Astrocyte (in vitro differentiated cells and primary cell): ENCODE measurements at regions not wholly inside any gene's neighbourhood (a gene's known extent, or its start where the extent isn't known, plus 50 kb on each side); places are given as distances from the start of the nearest gene placed in this dataset.

Source experiments
- EZH2 ChIP-seq: IDR thresholded peaks from 2 replicates; pipeline ENCODE4 v1.6.1; 2012; ENCODE audit warnings: mild to moderate bottlenecking, low read length, inconsistent platforms; ENCODE audit not compliant: insufficient read depth
- TF ChIP-seq, protein P1 (sequence below): IDR thresholded peaks from 2 replicates; pipeline ENCODE4 v1.5.1; 2011; ENCODE audit warnings: low read depth, mild to moderate bottlenecking, inconsistent platforms, low read length, moderate library complexity; ENCODE audit not compliant: insufficient read depth

DNA sequence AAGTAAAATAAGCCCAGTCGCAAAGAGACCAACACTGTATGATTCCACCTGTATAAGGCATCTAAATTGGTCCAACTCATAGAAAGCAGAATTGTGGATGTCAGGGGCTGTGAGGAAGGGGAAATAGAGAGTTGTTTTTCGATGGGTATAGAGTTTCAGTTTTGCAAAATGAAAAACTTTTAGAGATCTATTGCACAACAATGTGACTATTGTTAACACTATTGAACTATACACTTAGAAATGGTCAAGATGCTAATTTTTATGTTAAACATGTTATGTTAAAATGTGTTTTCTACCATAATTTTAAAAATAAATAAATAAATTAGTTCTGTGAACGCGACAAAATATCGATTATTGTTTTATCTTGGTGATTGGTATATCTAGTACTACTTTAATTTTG is 192.4 kb downstream of the PTGER3 start:
- TF ChIP-seq, protein P1, sequence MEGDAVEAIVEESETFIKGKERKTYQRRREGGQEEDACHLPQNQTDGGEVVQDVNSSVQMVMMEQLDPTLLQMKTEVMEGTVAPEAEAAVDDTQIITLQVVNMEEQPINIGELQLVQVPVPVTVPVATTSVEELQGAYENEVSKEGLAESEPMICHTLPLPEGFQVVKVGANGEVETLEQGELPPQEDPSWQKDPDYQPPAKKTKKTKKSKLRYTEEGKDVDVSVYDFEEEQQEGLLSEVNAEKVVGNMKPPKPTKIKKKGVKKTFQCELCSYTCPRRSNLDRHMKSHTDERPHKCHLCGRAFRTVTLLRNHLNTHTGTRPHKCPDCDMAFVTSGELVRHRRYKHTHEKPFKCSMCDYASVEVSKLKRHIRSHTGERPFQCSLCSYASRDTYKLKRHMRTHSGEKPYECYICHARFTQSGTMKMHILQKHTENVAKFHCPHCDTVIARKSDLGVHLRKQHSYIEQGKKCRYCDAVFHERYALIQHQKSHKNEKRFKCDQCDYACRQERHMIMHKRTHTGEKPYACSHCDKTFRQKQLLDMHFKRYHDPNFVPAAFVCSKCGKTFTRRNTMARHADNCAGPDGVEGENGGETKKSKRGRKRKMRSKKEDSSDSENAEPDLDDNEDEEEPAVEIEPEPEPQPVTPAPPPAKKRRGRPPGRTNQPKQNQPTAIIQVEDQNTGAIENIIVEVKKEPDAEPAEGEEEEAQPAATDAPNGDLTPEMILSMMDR, result no peak
- no peak for TF ChIP-seq EZH2
